K562 (cell line): ENCODE measurements at regions not wholly inside any gene's neighbourhood (a gene's known extent, or its start where the extent isn't known, plus 50 kb on each side); places are given as distances from the start of the nearest gene placed in this dataset.

ENCODE experiments used
- ATAC-seq: fragments of 200-7000 bp; cut with Tn5 transposase; 3 replicates; pipeline ENCODE4 v1.9.1; 2020; ENCODE audit warnings: moderate library complexity
- BruUV-seq: library from RNA; stranded (reverse); fragments of 400-500 nt; replicated peaks from 2 replicates; lab custom pipeline; 2021; lab: Mats Ljungman, UMichigan
- CTCF ChIA-PET: fragments of 300-600 bp; formaldehyde crosslinking; extraction: SDS; loops from one replicate; lab custom pipeline; 2021; ENCODE audit warnings: low intra/inter-chr PET ratio; lab: Yijun Ruan, JAX
- POLR2A ChIA-PET: fragments of 300-600, 350-650 bp; sonication (Branson Sonifier 250); formaldehyde crosslinking; extraction: SDS; loops from one replicate; lab custom pipeline; 2021; ENCODE audit warnings: antibody characterized with exemption, inconsistent platforms; lab: Yijun Ruan, JAX
- DNase-seq, 4 experiments: peaks; one replicate each; pipeline versions ENCODE4 v3.0.0 to v3.0.0-alpha.2; 2011 to 2018; ENCODE audit warnings: low spot score in 3 of 4, mixed read lengths in 3 of 4; ENCODE audit errors: extremely low read depth in 1 of 4
- FAIRE-seq: peaks from 2 replicates; lab custom pipeline; 2011; peaks lifted over from hg19 to GRCh38; lab: Jason Lieb, UNC
- H2AFZ ChIP-seq: 2 replicates; pipeline ENCODE4 v1.6.0; 2011; ENCODE audit warnings: low read depth, low read length, control low read depth, inconsistent platforms
- H3K27ac ChIP-seq: fragments of 200-600 bp; 3 replicates; pipeline ENCODE4 v1.8.0; 2011; ENCODE audit warnings: low read depth, mild to moderate bottlenecking, control low read depth, inconsistent platforms, low read length, moderate library complexity, mixed read lengths; ENCODE audit errors: extremely low read depth
- H3K27me3 ChIP-seq, 2 experiments: fragments of 300-600 bp in 1 of 2; 2 replicates in 1 of 2; 3 replicates in 1 of 2; pipeline versions ENCODE4 v1.6.0 to v1.8.0; 2011; ENCODE audit warnings: inconsistent platforms in 2 of 2, low read length in 2 of 2, mild to moderate bottlenecking in 1 of 2, mixed read lengths in 1 of 2, moderate library complexity in 1 of 2; ENCODE audit not compliant: control insufficient read depth in 2 of 2, insufficient read depth in 2 of 2
- H3K36me3 ChIP-seq: fragments of 300-600 bp; 3 replicates; pipeline ENCODE4 v1.8.0; 2011; ENCODE audit warnings: mild to moderate bottlenecking, low read length, inconsistent platforms; ENCODE audit not compliant: control insufficient read depth, insufficient read depth
- H3K4me1 ChIP-seq, 2 experiments: fragments of 200-600 bp in 1 of 2; replicated peaks in 1 of 2; 2 replicates in 1 of 2; 3 replicates in 1 of 2; pipeline versions ENCODE4 v1.5.1 to v1.8.0; 2011; ENCODE audit warnings: inconsistent platforms in 2 of 2, low read length in 2 of 2, mild to moderate bottlenecking in 1 of 2, mixed read lengths in 1 of 2, moderate library complexity in 1 of 2; ENCODE audit not compliant: control insufficient read depth in 2 of 2, insufficient read depth in 2 of 2
- H3K4me2 ChIP-seq: 2 replicates; pipeline ENCODE4 v1.6.1; 2011; ENCODE audit warnings: low read length, control low read depth, inconsistent platforms, mixed read lengths; ENCODE audit not compliant: insufficient read depth
- H3K4me3 ChIP-seq: fragments of 200-600 bp; sonication (generic), shearing (Covaris generic); 2 replicates; pipeline ENCODE4 v1.5.1; 2016; ENCODE audit warnings: control low read depth, inconsistent platforms
- H3K79me2 ChIP-seq: fragments of 200-600 bp; 3 replicates; pipeline ENCODE4 v1.8.0; 2011; ENCODE audit warnings: low read length, inconsistent platforms; ENCODE audit not compliant: control insufficient read depth, insufficient read depth
- H3K9ac ChIP-seq, 2 experiments: 2 replicates each; pipeline versions ENCODE4 v1.6.0 to v1.6.1; 2011; ENCODE audit warnings: low read depth in 2 of 2, low read length in 2 of 2, control low read depth in 1 of 2, inconsistent platforms in 1 of 2, mild to moderate bottlenecking in 1 of 2, mixed read lengths in 1 of 2; ENCODE audit not compliant: insufficient read depth in 1 of 2
- H3K9me1 ChIP-seq: one replicate; pipeline ENCODE4 v1.6.0; 2011; ENCODE audit warnings: inconsistent platforms, mild to moderate bottlenecking, low read length, moderate library complexity; ENCODE audit not compliant: control insufficient read depth, insufficient read depth
- H3K9me3 ChIP-seq: replicated peaks from 2 replicates; pipeline ENCODE4 v1.5.1; 2011; ENCODE audit warnings: low read depth, low read length, inconsistent platforms; ENCODE audit not compliant: control insufficient read depth, insufficient read depth
- H4K20me1 ChIP-seq: replicated peaks from 2 replicates; pipeline ENCODE4 v1.6.1; 2011; ENCODE audit warnings: low read length, inconsistent platforms, mixed read lengths; ENCODE audit not compliant: control insufficient read depth, insufficient read depth
- FOXK1 ChIP-seq: sonication (generic); formaldehyde crosslinking; IDR thresholded peaks from 2 replicates; pipeline ENCODE4 v1.8.0; 2022; ENCODE audit warnings: missing genetic modification reagents, mild to moderate bottlenecking, borderline replicate concordance
- MEIS2 ChIP-seq: fragments of 450-650 bp; IDR thresholded peaks from 2 replicates; pipeline ENCODE4 v1.6.1; 2014; ENCODE audit warnings: mild to moderate bottlenecking; ENCODE audit not compliant: partially characterized antibody
- RBFOX2 ChIP-seq: fragments of 200-400 bp; formaldehyde crosslinking; IDR thresholded peaks from 2 replicates; pipeline ENCODE4 v1.6.1; 2017; ENCODE audit warnings: low read depth, mild to moderate bottlenecking, low read length, moderate library complexity
- SRSF9 ChIP-seq: fragments of 200-400 bp; formaldehyde crosslinking; IDR thresholded peaks from 2 replicates; pipeline ENCODE4 v1.6.1; 2017; ENCODE audit warnings: low read depth, low read length, borderline replicate concordance
- SUPT5H ChIP-seq: fragments of 450-650 bp; IDR thresholded peaks from 2 replicates; pipeline ENCODE4 v1.6.1; 2016
- TAF1 ChIP-seq: IDR thresholded peaks from 2 replicates; pipeline ENCODE4 v1.6.1; 2011; ENCODE audit warnings: mild to moderate bottlenecking, low read length, moderate library complexity; ENCODE audit not compliant: insufficient read depth, control insufficient read depth, severe bottlenecking; ENCODE audit errors: extremely low read depth
- ZNF165 ChIP-seq: fragments of 250-450 bp; sonication (Bioruptor Pico); IDR thresholded peaks from 2 replicates; pipeline ENCODE4 v1.4.0; 2020; ENCODE audit warnings: borderline replicate concordance
- WGBS: fragments of 100-300 bp; shearing (Covaris generic); methylation state at CpG from one replicate; pipeline ENCODE4 v1.1.6; 2016; ENCODE audit warnings: low coverage, mixed read lengths; ENCODE audit not compliant: insufficient coverage; ENCODE audit errors: missing lambda C conversion rate; 5-methylcytosine and 5-hydroxymethylcytosine counted together
- in situ Hi-C: fragments of 300-500 bp; cut with MboI; formaldehyde crosslinking; loops from 4 replicates; pipeline ENCODE4 v1.15.0; 2018; ENCODE audit warnings: inconsistent platforms, mixed read lengths
- intact Hi-C: fragments of 100-400 bp; cut with micrococcal nuclease; formaldehyde crosslinking; loops from 2 replicates; pipeline ENCODE4 v1.14.2; 2022
- TF ChIP-seq, protein P1 (sequence below): fragments of 200-600 bp; sonication (generic); IDR thresholded peaks from one replicate; pipeline ENCODE4 v1.6.1; 2012; ENCODE audit warnings: mild to moderate bottlenecking, low read depth, low read length, inconsistent platforms

- peak; percentile 63 for ATAC-seq
- H3K4me3 ChIP-seq: no peak overlapping the region
- in situ Hi-C loops: no loop called here
- POLR2A ChIA-PET: no interaction called here
- H3K9ac ChIP-seq: no peak overlapping the region
- no peak overlapping the region for H3K27ac ChIP-seq
- TF ChIP-seq SRSF9: no peak
- TF ChIP-seq MEIS2: no peak
- no peak for TF ChIP-seq SUPT5H
- TF ChIP-seq ZNF165 (CRISPR knock-in tag): no peak
- TF ChIP-seq TAF1: no peak
- TF ChIP-seq, protein P1, sequence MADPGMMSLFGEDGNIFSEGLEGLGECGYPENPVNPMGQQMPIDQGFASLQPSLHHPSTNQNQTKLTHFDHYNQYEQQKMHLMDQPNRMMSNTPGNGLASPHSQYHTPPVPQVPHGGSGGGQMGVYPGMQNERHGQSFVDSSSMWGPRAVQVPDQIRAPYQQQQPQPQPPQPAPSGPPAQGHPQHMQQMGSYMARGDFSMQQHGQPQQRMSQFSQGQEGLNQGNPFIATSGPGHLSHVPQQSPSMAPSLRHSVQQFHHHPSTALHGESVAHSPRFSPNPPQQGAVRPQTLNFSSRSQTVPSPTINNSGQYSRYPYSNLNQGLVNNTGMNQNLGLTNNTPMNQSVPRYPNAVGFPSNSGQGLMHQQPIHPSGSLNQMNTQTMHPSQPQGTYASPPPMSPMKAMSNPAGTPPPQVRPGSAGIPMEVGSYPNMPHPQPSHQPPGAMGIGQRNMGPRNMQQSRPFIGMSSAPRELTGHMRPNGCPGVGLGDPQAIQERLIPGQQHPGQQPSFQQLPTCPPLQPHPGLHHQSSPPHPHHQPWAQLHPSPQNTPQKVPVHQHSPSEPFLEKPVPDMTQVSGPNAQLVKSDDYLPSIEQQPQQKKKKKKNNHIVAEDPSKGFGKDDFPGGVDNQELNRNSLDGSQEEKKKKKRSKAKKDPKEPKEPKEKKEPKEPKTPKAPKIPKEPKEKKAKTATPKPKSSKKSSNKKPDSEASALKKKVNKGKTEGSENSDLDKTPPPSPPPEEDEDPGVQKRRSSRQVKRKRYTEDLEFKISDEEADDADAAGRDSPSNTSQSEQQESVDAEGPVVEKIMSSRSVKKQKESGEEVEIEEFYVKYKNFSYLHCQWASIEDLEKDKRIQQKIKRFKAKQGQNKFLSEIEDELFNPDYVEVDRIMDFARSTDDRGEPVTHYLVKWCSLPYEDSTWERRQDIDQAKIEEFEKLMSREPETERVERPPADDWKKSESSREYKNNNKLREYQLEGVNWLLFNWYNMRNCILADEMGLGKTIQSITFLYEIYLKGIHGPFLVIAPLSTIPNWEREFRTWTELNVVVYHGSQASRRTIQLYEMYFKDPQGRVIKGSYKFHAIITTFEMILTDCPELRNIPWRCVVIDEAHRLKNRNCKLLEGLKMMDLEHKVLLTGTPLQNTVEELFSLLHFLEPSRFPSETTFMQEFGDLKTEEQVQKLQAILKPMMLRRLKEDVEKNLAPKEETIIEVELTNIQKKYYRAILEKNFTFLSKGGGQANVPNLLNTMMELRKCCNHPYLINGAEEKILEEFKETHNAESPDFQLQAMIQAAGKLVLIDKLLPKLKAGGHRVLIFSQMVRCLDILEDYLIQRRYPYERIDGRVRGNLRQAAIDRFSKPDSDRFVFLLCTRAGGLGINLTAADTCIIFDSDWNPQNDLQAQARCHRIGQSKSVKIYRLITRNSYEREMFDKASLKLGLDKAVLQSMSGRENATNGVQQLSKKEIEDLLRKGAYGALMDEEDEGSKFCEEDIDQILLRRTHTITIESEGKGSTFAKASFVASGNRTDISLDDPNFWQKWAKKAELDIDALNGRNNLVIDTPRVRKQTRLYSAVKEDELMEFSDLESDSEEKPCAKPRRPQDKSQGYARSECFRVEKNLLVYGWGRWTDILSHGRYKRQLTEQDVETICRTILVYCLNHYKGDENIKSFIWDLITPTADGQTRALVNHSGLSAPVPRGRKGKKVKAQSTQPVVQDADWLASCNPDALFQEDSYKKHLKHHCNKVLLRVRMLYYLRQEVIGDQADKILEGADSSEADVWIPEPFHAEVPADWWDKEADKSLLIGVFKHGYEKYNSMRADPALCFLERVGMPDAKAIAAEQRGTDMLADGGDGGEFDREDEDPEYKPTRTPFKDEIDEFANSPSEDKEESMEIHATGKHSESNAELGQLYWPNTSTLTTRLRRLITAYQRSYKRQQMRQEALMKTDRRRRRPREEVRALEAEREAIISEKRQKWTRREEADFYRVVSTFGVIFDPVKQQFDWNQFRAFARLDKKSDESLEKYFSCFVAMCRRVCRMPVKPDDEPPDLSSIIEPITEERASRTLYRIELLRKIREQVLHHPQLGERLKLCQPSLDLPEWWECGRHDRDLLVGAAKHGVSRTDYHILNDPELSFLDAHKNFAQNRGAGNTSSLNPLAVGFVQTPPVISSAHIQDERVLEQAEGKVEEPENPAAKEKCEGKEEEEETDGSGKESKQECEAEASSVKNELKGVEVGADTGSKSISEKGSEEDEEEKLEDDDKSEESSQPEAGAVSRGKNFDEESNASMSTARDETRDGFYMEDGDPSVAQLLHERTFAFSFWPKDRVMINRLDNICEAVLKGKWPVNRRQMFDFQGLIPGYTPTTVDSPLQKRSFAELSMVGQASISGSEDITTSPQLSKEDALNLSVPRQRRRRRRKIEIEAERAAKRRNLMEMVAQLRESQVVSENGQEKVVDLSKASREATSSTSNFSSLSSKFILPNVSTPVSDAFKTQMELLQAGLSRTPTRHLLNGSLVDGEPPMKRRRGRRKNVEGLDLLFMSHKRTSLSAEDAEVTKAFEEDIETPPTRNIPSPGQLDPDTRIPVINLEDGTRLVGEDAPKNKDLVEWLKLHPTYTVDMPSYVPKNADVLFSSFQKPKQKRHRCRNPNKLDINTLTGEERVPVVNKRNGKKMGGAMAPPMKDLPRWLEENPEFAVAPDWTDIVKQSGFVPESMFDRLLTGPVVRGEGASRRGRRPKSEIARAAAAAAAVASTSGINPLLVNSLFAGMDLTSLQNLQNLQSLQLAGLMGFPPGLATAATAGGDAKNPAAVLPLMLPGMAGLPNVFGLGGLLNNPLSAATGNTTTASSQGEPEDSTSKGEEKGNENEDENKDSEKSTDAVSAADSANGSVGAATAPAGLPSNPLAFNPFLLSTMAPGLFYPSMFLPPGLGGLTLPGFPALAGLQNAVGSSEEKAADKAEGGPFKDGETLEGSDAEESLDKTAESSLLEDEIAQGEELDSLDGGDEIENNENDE: no peak
- no peak for TF ChIP-seq FOXK1
- no peak for TF ChIP-seq RBFOX2
- H3K4me2 ChIP-seq: no peak overlapping the region
- no peak overlapping the region for H2AFZ ChIP-seq
- CTCF ChIA-PET: no interaction called here
- no peaks in the 10 kb centered on the region for H3K9me1 ChIP-seq
- DNase-seq: no peak
- no TSS peak for BruUV-seq
- intact Hi-C loops: no loop called here
- H3K27me3 ChIP-seq: no peaks in the 10 kb centered on the region
- no peaks in the 10 kb centered on the region for H3K4me1 ChIP-seq
- H3K36me3 ChIP-seq: no peaks in the 10 kb centered on the region
- H4K20me1 ChIP-seq: no peaks in the 10 kb centered on the region
- no peaks in the 10 kb centered on the region for H3K9me3 ChIP-seq
- WGBS: 0% methylated on average over 1 of the region's 1 CpG
- no peak for FAIRE-seq
- no peaks in the 10 kb centered on the region for H3K79me2 ChIP-seq
These were observed 118.1 kb downstream of the HNRNPD start for GRCh38 chr4:82255657-82256056.
